Body of pancreas (tissue), 4 donors: ENCODE measurements at regions not wholly inside any gene's neighbourhood (a gene's known extent, or its start where the extent isn't known, plus 50 kb on each side); places are given as distances from the start of the nearest gene placed in this dataset.

Experiments used
- CTCF ChIP-seq, 7 experiments: fragments of 450-650 bp in 4 of 7; fragments of 200-600 bp in 3 of 7; sonication (generic) in 3 of 7; IDR thresholded peaks; one replicate each; pipeline ENCODE4 v1.5.1; 2016 to 2019; ENCODE audit warnings: antibody characterized with exemption in 7 of 7
- POLR2A ChIP-seq, 3 donors: fragments of 450-650 bp; IDR thresholded peaks; one replicate each; pipeline ENCODE4 v1.6.1; 2016; ENCODE audit warnings: antibody characterized with exemption in 3 of 3, mild to moderate bottlenecking in 2 of 3

GRCh38 chr5:124677374-124678351 is 68.8 kb downstream of the ZNF608 start:
- TF ChIP-seq CTCF (IDR thresholded peaks at IDR 0.05) = no peak
- no peak for TF ChIP-seq POLR2A (IDR thresholded peaks at IDR 0.05)
